Endothelial cell (in vitro differentiated cells): ENCODE measurements at regions not wholly inside any gene's neighbourhood (a gene's known extent, or its start where the extent isn't known, plus 50 kb on each side); places are given as distances from the start of the nearest gene placed in this dataset.

Experiments
- DNase-seq: peaks from one replicate; pipeline ENCODE4 v3.0.0; 2021; ENCODE audit warnings: low spot score
- H3K27ac Mint-ChIP-seq: one replicate; pipeline ENCODE4 v1.8.0; 2021; ENCODE audit warnings: mixed read lengths, inconsistent platforms; ENCODE audit not compliant: unreplicated experiment
- H3K27me3 Mint-ChIP-seq: one replicate; pipeline ENCODE4 v1.8.0; 2021; ENCODE audit warnings: mild to moderate bottlenecking, moderate library complexity, mixed read lengths, inconsistent platforms; ENCODE audit not compliant: unreplicated experiment
- H3K36me3 Mint-ChIP-seq: one replicate; pipeline ENCODE4 v1.8.0; 2021; ENCODE audit warnings: mild to moderate bottlenecking, low read depth, mixed read lengths, inconsistent platforms; ENCODE audit not compliant: unreplicated experiment
- H3K4me1 Mint-ChIP-seq: one replicate; pipeline ENCODE4 v1.8.0; 2021; ENCODE audit warnings: mild to moderate bottlenecking, mixed read lengths, inconsistent platforms; ENCODE audit not compliant: unreplicated experiment
- H3K4me3 Mint-ChIP-seq: one replicate; pipeline ENCODE4 v1.8.0; 2021; ENCODE audit warnings: mild to moderate bottlenecking, mixed read lengths, inconsistent platforms; ENCODE audit not compliant: unreplicated experiment
- H3K9me3 Mint-ChIP-seq: one replicate; pipeline ENCODE4 v1.8.0; 2021; ENCODE audit warnings: mixed read lengths, inconsistent platforms; ENCODE audit not compliant: unreplicated experiment
- CTCF ChIP-seq: fragments of 200-600 bp; sonication (generic); IDR thresholded peaks from one replicate; pipeline ENCODE4 v1.5.0; 2021; ENCODE audit warnings: antibody characterized with exemption; ENCODE audit not compliant: unreplicated experiment

- no peaks in the 10 kb centered on the region for H3K36me3 Mint-ChIP-seq
- H3K27ac Mint-ChIP-seq, result no peak overlapping the region
- H3K9me3 Mint-ChIP-seq, result no peaks in the 10 kb centered on the region
- H3K27me3 Mint-ChIP-seq, result peaks cover 13% of the 10 kb centered on the region
- DNase-seq, result no peak
- no peak for TF ChIP-seq CTCF
- H3K4me3 Mint-ChIP-seq, result peak overlapping the region; percentile 86
- peaks cover 14% of the 10 kb centered on the region for H3K4me1 Mint-ChIP-seq
These were observed 206.5 kb upstream of the ZNF184 start for GRCh38 chr6:27679308-27679963.

- no peaks in the 10 kb centered on the region for H3K36me3 Mint-ChIP-seq
- no peak for TF ChIP-seq CTCF
- H3K27ac Mint-ChIP-seq, result no peak overlapping the region
- DNase-seq, result no peak
- peaks cover 13% of the 10 kb centered on the region for H3K27me3 Mint-ChIP-seq
- H3K4me3 Mint-ChIP-seq, result no peak overlapping the region
- peaks cover 14% of the 10 kb centered on the region for H3K4me1 Mint-ChIP-seq
- H3K9me3 Mint-ChIP-seq, result no peaks in the 10 kb centered on the region
These were observed 205.6 kb upstream of the ZNF184 start for GRCh38 chr6:27678469-27678868.

DNA sequence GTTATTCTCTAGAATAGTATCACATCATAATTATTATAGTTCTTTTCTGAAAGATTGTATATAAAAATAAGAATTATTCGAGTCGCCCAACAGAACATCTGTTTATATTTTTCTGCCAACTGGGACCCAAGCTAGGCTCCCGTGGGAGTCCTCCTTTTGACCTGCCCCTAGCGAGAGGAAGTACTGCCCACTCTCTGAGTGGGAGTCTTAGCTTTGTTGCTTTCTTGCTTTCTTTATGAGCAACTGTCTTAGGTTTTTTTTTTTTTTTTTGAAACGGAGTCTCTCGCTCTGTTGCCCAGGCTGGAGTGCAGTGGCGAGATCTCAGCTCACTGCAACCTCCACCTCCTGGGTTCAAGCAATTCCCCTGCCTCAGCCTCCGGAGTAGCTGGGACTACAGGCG lies 202.0 kb upstream of the ZNF184 start:
- Mint-ChIP-seq H3K4me3 (no peak overlapping the region), H3K4me1 (peaks cover 14% of the 10 kb centered on the region), H3K27ac (no peak overlapping the region), H3K9me3 (no peaks in the 10 kb centered on the region), H3K36me3 (no peaks in the 10 kb centered on the region), H3K27me3 (peaks cover 16% of the 10 kb centered on the region)
- no peak for TF ChIP-seq CTCF
- DNase-seq, result no peak

DNA sequence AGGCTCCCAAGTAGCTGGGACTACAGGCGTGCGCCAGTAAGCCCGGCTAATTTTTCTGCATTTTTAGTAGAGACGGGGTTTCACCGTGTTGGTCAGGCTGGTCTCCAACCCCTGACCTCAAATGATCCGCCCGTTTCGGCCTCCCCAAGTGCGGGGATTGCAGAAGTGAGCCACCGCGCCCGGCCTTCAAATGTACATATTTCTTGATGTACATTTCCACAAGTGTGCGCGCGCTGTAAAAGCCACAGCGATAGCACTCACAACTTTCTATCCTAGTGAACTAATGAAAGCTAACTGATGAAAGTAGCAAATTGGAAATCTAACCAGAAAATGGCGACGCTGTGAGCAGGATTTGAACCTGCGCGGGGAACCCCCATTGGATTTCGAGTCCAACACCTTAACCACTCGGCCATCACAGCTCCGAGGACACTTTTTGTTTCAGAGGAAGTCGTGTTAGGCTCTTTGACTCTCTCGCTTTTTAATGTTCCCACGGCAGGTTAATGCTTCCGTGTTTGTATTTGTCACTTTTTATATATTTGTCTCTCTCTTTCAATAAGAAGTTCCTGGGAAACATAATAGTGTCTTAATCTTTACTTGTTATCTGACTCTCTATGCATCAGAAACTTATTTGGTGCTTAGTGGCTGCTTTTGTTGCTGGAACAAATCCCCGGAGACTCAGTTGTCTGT lies 199.4 kb upstream of the ZNF184 start:
- no peaks in the 10 kb centered on the region for H3K9me3 Mint-ChIP-seq
- H3K27ac Mint-ChIP-seq, result peak overlapping the region; percentile 20

More for the DNA sequence above, 199.4 kb upstream of the ZNF184 start:
- Mint-ChIP-seq H3K27me3 (peaks cover 22% of the 10 kb centered on the region), H3K4me3 (peak overlapping the region; percentile 81), H3K36me3 (no peaks in the 10 kb centered on the region), H3K4me1 (peaks cover 20% of the 10 kb centered on the region)
- peak; percentile 61 for DNase-seq
- TF ChIP-seq CTCF, result no peak
